ENCODE measurements at regions not wholly inside any gene's neighbourhood (a gene's known extent, or its start where the extent isn't known, plus 50 kb on each side); places are given as distances from the start of the nearest gene placed in this dataset.
"Not testable (repeated sequence)": the region's sequence is repeated elsewhere in the genome, so short reads cannot be mapped to it uniquely, and the experiment has no call there.

- no peak for DNase-seq
- H3K36me3 Mint-ChIP-seq (ENCODE audit: low read depth), result peaks cover 6% of the 10 kb centered on the region
- H3K27me3 Mint-ChIP-seq (ENCODE audit: insufficient read depth), result no peaks in the 10 kb centered on the region
Observed at GRCh38 chr1:68777851-68778250, 281.0 kb upstream of the DEPDC1 start.

GRCh38 chr1:68779841-68780240 lies 283.0 kb upstream of the DEPDC1 start:
- not testable (repeated sequence) for H3K36me3 Mint-ChIP-seq (ENCODE audit: low read depth)
- peaks cover 55% of the 10 kb centered on the region for H3K9me3 Mint-ChIP-seq

More at GRCh38 chr1:68777851-68778250, 281.0 kb upstream of the DEPDC1 start:
- no peak overlapping the region for H3K27ac Mint-ChIP-seq
- no peak overlapping the region for H3K4me3 Mint-ChIP-seq
- no peak for TF ChIP-seq CTCF (IDR thresholded peaks at IDR 0.05)
- peaks cover 49% of the 10 kb centered on the region for H3K9me3 Mint-ChIP-seq
- no peaks in the 10 kb centered on the region for H3K4me1 Mint-ChIP-seq (ENCODE audit: low read depth)

GRCh38 chr1:68780919-68781318 lies 284.0 kb upstream of the DEPDC1 start:
- peaks cover 6% of the 10 kb centered on the region for H3K36me3 Mint-ChIP-seq (ENCODE audit: low read depth)

More at GRCh38 chr1:68779841-68780240, 283.0 kb upstream of the DEPDC1 start:
- not testable (repeated sequence) for DNase-seq; H3K27me3 Mint-ChIP-seq (ENCODE audit: insufficient read depth); H3K4me3 Mint-ChIP-seq; H3K27ac Mint-ChIP-seq; H3K4me1 Mint-ChIP-seq (ENCODE audit: low read depth)

GRCh38 chr1:68782890-68783289 lies 286.0 kb upstream of the DEPDC1 start:
- no peak for DNase-seq
- TF ChIP-seq CTCF (IDR thresholded peaks at IDR 0.05), result no peak
- Mint-ChIP-seq H3K9me3 (peaks cover 61% of the 10 kb centered on the region), H3K27me3 (ENCODE audit: insufficient read depth) (no peaks in the 10 kb centered on the region), H3K4me3 (no peak overlapping the region), H3K27ac (no peak overlapping the region), H3K4me1 (ENCODE audit: low read depth) (no peaks in the 10 kb centered on the region), H3K36me3 (ENCODE audit: low read depth) (peaks cover 6% of the 10 kb centered on the region)

More at GRCh38 chr1:68780919-68781318, 284.0 kb upstream of the DEPDC1 start:
- Mint-ChIP-seq H3K4me3 (no peak overlapping the region), H3K9me3 (peaks cover 62% of the 10 kb centered on the region), H3K27me3 (ENCODE audit: insufficient read depth) (no peaks in the 10 kb centered on the region), H3K4me1 (ENCODE audit: low read depth) (no peaks in the 10 kb centered on the region), H3K27ac (no peak overlapping the region)
- no peak for TF ChIP-seq CTCF (IDR thresholded peaks at IDR 0.05)
- DNase-seq, result no peak

- peaks cover 41% of the 10 kb centered on the region for H3K9me3 Mint-ChIP-seq
- no peaks in the 10 kb centered on the region for H3K27me3 Mint-ChIP-seq (ENCODE audit: insufficient read depth)
- H3K4me1 Mint-ChIP-seq (ENCODE audit: low read depth), result no peaks in the 10 kb centered on the region
- DNase-seq, result no peak
- no peak overlapping the region for H3K27ac Mint-ChIP-seq
- TF ChIP-seq CTCF (IDR thresholded peaks at IDR 0.05), result no peak
- no peak overlapping the region for H3K4me3 Mint-ChIP-seq
- H3K36me3 Mint-ChIP-seq (ENCODE audit: low read depth), result no peaks in the 10 kb centered on the region
Observed at GRCh38 chr1:68785328-68785727, 288.4 kb upstream of the DEPDC1 start.

- DNase-seq, result no peak
- H3K36me3 Mint-ChIP-seq (ENCODE audit: low read depth), result no peaks in the 10 kb centered on the region
- peaks cover 27% of the 10 kb centered on the region for H3K9me3 Mint-ChIP-seq
- no peaks in the 10 kb centered on the region for H3K27me3 Mint-ChIP-seq (ENCODE audit: insufficient read depth)
- H3K4me3 Mint-ChIP-seq, result no peak overlapping the region
- no peaks in the 10 kb centered on the region for H3K4me1 Mint-ChIP-seq (ENCODE audit: low read depth)
- H3K27ac Mint-ChIP-seq, result no peak overlapping the region
- TF ChIP-seq CTCF (IDR thresholded peaks at IDR 0.05), result no peak
Observed at GRCh38 chr1:68788762-68789161, 291.9 kb upstream of the DEPDC1 start.
